ENCODE measurements at regions not wholly inside any gene's neighbourhood (a gene's known extent, or its start where the extent isn't known, plus 50 kb on each side); places are given as distances from the start of the nearest gene placed in this dataset.

DNA sequence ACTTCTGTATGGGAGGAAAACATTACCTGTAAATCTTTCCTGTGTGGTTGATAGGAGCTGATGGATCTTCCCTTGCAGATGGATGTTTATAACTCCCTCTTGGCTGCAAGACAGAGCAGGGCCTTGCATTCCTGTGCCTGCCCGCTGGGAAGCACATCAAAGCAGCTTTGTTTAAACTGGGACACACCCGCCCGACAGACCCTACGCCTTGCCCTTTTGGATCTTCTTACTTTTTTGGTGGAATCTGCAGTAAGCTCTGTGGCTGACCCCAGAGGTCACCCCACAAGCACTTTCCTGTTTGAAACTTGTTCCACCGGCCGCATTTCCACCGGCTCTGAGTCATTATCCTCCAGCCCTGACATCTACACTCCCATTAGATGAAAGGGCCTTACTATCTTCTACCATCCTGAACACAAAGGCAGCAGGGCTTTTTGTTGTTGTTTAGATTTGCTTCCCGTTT, 244.1 kb upstream of the STT3B start:
- DNase-seq (ENCODE audit: low read depth) = peak; percentile 36
- TF ChIP-seq, protein P1, sequence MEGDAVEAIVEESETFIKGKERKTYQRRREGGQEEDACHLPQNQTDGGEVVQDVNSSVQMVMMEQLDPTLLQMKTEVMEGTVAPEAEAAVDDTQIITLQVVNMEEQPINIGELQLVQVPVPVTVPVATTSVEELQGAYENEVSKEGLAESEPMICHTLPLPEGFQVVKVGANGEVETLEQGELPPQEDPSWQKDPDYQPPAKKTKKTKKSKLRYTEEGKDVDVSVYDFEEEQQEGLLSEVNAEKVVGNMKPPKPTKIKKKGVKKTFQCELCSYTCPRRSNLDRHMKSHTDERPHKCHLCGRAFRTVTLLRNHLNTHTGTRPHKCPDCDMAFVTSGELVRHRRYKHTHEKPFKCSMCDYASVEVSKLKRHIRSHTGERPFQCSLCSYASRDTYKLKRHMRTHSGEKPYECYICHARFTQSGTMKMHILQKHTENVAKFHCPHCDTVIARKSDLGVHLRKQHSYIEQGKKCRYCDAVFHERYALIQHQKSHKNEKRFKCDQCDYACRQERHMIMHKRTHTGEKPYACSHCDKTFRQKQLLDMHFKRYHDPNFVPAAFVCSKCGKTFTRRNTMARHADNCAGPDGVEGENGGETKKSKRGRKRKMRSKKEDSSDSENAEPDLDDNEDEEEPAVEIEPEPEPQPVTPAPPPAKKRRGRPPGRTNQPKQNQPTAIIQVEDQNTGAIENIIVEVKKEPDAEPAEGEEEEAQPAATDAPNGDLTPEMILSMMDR (conservative IDR thresholded peaks at IDR 0.05; ENCODE audit: control insufficient read depth, insufficient read depth, low read depth, low read length) = no peak
- no peak overlapping the region for H3K4me3 ChIP-seq (ENCODE audit: control insufficient read depth, low read depth, low read length)

DNA sequence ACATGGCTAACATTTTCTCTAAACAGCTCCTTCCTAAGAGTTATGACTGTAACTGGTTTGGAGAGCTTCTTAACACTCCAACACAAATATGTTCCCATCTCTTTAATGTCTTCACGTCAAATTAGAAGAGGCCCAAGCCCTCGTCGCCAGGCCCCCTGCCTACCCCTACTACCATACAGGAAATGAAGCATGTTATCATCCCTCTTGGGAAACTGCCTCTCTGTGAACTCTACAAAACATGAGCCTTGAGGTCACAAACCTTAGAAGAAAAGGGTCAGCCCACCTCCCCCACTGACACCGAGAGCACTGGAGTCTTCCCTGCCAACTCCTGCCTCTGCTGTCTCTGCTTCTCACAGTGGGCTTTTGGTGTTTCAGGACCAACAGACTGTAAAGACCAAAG, 243.1 kb upstream of the STT3B start:
- no peak for DNase-seq (ENCODE audit: low read depth)
- TF ChIP-seq, protein P1 (conservative IDR thresholded peaks at IDR 0.05; ENCODE audit: control insufficient read depth, insufficient read depth, low read depth, low read length) = no peak
- H3K4me3 ChIP-seq (ENCODE audit: control insufficient read depth, low read depth, low read length) = no peak overlapping the region

DNA sequence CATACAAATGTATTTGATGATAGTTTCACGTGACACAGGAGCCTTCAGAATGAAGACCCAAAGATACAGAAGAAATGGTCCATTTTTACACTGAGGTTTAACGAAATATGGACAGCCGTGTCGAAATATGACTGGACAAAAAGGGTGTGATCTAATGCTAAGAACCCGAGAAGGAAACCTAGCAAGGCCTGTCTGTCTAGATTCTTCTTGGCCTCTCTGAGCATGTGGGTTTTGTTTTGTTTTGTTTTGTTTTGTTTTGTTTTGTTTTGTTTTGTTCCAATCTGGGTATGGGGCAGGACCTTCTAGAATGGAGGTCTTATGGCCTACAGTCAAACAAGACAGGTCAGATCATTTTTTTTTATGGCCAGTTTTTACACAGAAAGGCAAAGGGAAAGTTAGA, 242.7 kb upstream of the STT3B start:
- DNase-seq (ENCODE audit: low read depth) = no peak
- no peak overlapping the region for H3K4me3 ChIP-seq (ENCODE audit: control insufficient read depth, low read depth, low read length)
- TF ChIP-seq, protein P1 (conservative IDR thresholded peaks at IDR 0.05; ENCODE audit: control insufficient read depth, insufficient read depth, low read depth, low read length) = no peak

DNA sequence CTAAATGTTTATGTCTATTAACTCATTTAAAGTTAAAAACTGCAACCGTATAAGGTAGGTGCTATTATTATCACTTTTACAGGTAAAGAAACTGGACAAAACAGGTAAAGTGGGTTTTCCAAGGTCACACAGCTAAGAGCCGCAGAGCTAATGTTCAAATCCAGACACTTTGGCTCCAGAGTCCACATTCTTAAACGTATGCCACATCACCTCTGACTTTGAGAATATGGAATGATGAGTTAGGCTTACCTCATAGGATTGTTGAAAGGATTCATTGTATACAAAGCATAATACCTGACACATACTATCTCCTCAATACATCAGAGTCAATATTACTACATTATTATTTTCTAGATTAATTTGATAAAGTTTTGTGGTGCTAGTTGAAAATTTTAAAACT, 240.9 kb upstream of the STT3B start:
- TF ChIP-seq, protein P1 (conservative IDR thresholded peaks at IDR 0.05; ENCODE audit: control insufficient read depth, insufficient read depth, low read depth, low read length) = no peak
- H3K4me3 ChIP-seq (ENCODE audit: control insufficient read depth, low read depth, low read length) = no peak overlapping the region
- DNase-seq (ENCODE audit: low read depth) = no peak

DNA sequence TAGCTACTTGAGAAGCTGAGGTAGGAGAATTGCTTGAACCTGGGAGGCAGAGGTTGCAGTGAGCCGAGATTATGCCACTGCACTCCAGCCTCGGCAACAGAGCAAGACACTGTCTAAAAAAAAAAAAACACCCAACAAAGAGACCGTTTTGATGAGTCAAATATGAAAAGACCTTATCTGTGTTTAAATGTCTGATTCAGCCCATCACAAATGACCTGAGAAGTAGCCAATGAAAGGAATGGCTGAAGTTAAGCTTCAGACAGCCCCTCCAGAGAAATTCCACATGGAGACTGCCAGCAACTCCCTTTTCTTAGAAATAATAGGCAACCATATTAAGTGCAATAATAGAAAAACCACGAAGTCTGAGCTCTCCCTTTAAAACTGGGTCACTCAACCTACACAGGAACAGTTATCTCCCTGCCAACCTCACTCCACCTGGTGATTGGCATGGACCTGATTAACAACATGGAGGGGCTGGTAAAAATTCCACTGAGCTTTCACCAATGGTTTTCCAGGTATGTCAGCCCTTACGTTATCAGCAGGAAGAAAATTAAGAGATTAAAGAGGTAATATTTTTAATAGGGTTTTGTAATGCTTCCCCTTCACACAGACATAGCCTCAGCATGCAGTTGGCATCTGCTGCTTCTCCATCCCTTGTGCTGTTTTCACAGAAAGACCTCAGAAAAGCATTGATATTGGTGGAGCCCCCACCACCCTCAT, 238.1 kb upstream of the STT3B start:
- no peak for DNase-seq (ENCODE audit: low read depth)
- H3K4me3 ChIP-seq (ENCODE audit: control insufficient read depth, low read depth, low read length) = no peak overlapping the region
- TF ChIP-seq, protein P1 (conservative IDR thresholded peaks at IDR 0.05; ENCODE audit: control insufficient read depth, insufficient read depth, low read depth, low read length) = no peak

DNA sequence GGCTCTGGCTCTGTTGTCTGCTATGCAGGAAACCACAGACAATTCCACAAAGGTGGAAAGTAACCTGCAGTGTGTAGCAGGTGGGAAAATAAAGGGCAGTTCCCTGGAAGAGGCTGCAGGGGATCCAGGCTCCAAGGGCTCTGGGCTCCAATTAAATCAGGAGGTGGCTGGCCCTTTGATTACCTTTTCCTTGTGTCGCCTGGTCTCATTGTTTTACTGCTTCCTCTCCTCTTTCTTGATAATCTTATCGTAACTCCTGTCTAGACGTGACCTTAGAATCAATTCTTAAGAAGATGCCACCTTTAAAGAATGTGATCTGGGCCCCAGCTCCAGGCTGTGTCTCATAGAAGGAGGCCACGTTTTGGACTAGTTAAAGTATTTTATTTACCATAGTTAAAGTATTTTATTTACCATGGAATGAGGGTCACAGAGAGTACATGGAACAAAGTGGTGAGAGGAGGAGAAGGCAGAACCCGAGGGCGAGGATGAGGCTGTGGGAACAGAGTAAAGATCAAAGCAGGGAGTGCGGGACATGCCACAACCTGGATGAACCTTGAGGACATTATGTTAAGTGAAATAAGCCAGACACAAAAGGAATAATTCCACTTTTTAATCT, 237.5 kb upstream of the STT3B start:
- TF ChIP-seq, protein P1 (conservative IDR thresholded peaks at IDR 0.05; ENCODE audit: control insufficient read depth, insufficient read depth, low read depth, low read length) = no peak
- no peak overlapping the region for H3K4me3 ChIP-seq (ENCODE audit: control insufficient read depth, low read depth, low read length)

More for the DNA sequence above, 237.5 kb upstream of the STT3B start:
- no peak for DNase-seq (ENCODE audit: low read depth)

Measured in fibroblast of mammary gland (primary cell).